Adipocyte (in vitro differentiated cells): ENCODE measurements at regions not wholly inside any gene's neighbourhood (a gene's known extent, or its start where the extent isn't known, plus 50 kb on each side); places are given as distances from the start of the nearest gene placed in this dataset.
"Not testable (repeated sequence)": the region's sequence is repeated elsewhere in the genome, so short reads cannot be mapped to it uniquely, and the experiment has no call there.

Experiments used
- DNase-seq: peaks from one replicate; pipeline ENCODE4 v3.0.0-alpha.2; 2015; ENCODE audit warnings: low read depth
- H3K27me3 ChIP-seq: replicated peaks from 2 replicates; pipeline ENCODE4 v1.7.0; 2013; ENCODE audit warnings: mild to moderate bottlenecking, low read length, moderate library complexity; ENCODE audit not compliant: control insufficient read depth, insufficient read depth
- H3K36me3 ChIP-seq: 2 replicates; pipeline ENCODE4 v1.7.0; 2013; ENCODE audit warnings: low read length, mild to moderate bottlenecking, moderate library complexity; ENCODE audit not compliant: control insufficient read depth, insufficient read depth, severe bottlenecking
- H3K4me1 ChIP-seq: 2 replicates; pipeline ENCODE4 v1.7.0; 2013; ENCODE audit warnings: mild to moderate bottlenecking, low read length, moderate library complexity; ENCODE audit not compliant: control insufficient read depth, insufficient read depth
- H3K4me3 ChIP-seq: 2 replicates; pipeline ENCODE4 v1.7.0; 2013; ENCODE audit warnings: mild to moderate bottlenecking, low read length, moderate library complexity
- H3K9ac ChIP-seq: 2 replicates; pipeline ENCODE4 v1.7.0; 2013; ENCODE audit warnings: mild to moderate bottlenecking, low read length, moderate library complexity
- H3K9me3 ChIP-seq: 2 replicates; pipeline ENCODE4 v1.7.0; 2013; ENCODE audit warnings: mild to moderate bottlenecking, low read length, moderate library complexity; ENCODE audit not compliant: control insufficient read depth

- no peaks in the 10 kb centered on the region for H3K36me3 ChIP-seq
- H3K4me3 ChIP-seq: no peak overlapping the region
- H3K27me3 ChIP-seq: no peaks in the 10 kb centered on the region
- no peak overlapping the region for H3K9ac ChIP-seq
- H3K9me3 ChIP-seq: no peaks in the 10 kb centered on the region
- H3K4me1 ChIP-seq: no peaks in the 10 kb centered on the region
- DNase-seq: no peak
These were observed 77.4 kb downstream of the MS4A13 start for GRCh38 chr11:60592601-60593000.

GRCh38 chr11:60594998-60595642 lies 79.9 kb downstream of the MS4A13 start:
- Histone ChIP-seq H3K4me1 (no peaks in the 10 kb centered on the region), H3K9ac (no peak overlapping the region), H3K4me3 (no peak overlapping the region), H3K27me3 (no peaks in the 10 kb centered on the region), H3K36me3 (no peaks in the 10 kb centered on the region), H3K9me3 (no peaks in the 10 kb centered on the region)
- no peak for DNase-seq

GRCh38 chr11:60607483-60607882 lies 91.9 kb upstream of the MS4A8 start:
- H3K9me3 ChIP-seq: no peaks in the 10 kb centered on the region
- H3K36me3 ChIP-seq: no peaks in the 10 kb centered on the region
- DNase-seq: no peak
- H3K9ac ChIP-seq: no peak overlapping the region
- no peaks in the 10 kb centered on the region for H3K4me1 ChIP-seq
- no peak overlapping the region for H3K4me3 ChIP-seq
- peaks cover 5% of the 10 kb centered on the region for H3K27me3 ChIP-seq

- Histone ChIP-seq H3K4me1 (no peaks in the 10 kb centered on the region), H3K9me3 (no peaks in the 10 kb centered on the region), H3K36me3 (no peaks in the 10 kb centered on the region), H3K9ac (no peak overlapping the region), H3K4me3 (no peak overlapping the region), H3K27me3 (peaks cover 5% of the 10 kb centered on the region)
- no peak for DNase-seq
These were observed 89.8 kb upstream of the MS4A8 start for GRCh38 chr11:60609632-60610031.

GRCh38 chr11:60610702-60611101 lies 88.7 kb upstream of the MS4A8 start:
- no peak for DNase-seq
- no peak overlapping the region for H3K4me3 ChIP-seq
- peaks cover 5% of the 10 kb centered on the region for H3K27me3 ChIP-seq
- no peaks in the 10 kb centered on the region for H3K4me1 ChIP-seq
- H3K9me3 ChIP-seq: no peaks in the 10 kb centered on the region
- no peaks in the 10 kb centered on the region for H3K36me3 ChIP-seq
- H3K9ac ChIP-seq: no peak overlapping the region

GRCh38 chr11:60615497-60615896 lies 83.9 kb upstream of the MS4A8 start:
- H3K9me3 ChIP-seq: no peaks in the 10 kb centered on the region
- H3K36me3 ChIP-seq: no peaks in the 10 kb centered on the region
- DNase-seq: no peak
- H3K4me3 ChIP-seq: no peak overlapping the region
- no peak overlapping the region for H3K9ac ChIP-seq
- H3K27me3 ChIP-seq: peaks cover 8% of the 10 kb centered on the region
- H3K4me1 ChIP-seq: no peaks in the 10 kb centered on the region

GRCh38 chr11:60621940-60622339 lies 77.5 kb upstream of the MS4A8 start:
- H3K4me3 ChIP-seq, H3K9me3 ChIP-seq, H3K36me3 ChIP-seq, H3K4me1 ChIP-seq, H3K9ac ChIP-seq, H3K27me3 ChIP-seq, DNase-seq: not testable (repeated sequence)

- not testable (repeated sequence) for H3K36me3 ChIP-seq, H3K9ac ChIP-seq, H3K9me3 ChIP-seq, H3K27me3 ChIP-seq, DNase-seq, H3K4me3 ChIP-seq, H3K4me1 ChIP-seq
These were observed 76.6 kb upstream of the MS4A8 start for GRCh38 chr11:60622776-60623175.

GRCh38 chr11:60625262-60625661 lies 74.2 kb upstream of the MS4A8 start:
- no peaks in the 10 kb centered on the region for H3K4me1 ChIP-seq
- DNase-seq: peak; percentile 32
- H3K9me3 ChIP-seq: no peaks in the 10 kb centered on the region
- H3K4me3 ChIP-seq: no peak overlapping the region
- no peaks in the 10 kb centered on the region for H3K27me3 ChIP-seq
- no peaks in the 10 kb centered on the region for H3K36me3 ChIP-seq
- no peak overlapping the region for H3K9ac ChIP-seq

- Histone ChIP-seq H3K4me3 (no peak overlapping the region), H3K9ac (no peak overlapping the region), H3K27me3 (no peaks in the 10 kb centered on the region), H3K4me1 (no peaks in the 10 kb centered on the region), H3K9me3 (no peaks in the 10 kb centered on the region), H3K36me3 (no peaks in the 10 kb centered on the region)
- DNase-seq: no peak
These were observed 70.0 kb upstream of the MS4A8 start for GRCh38 chr11:60629399-60629798.

- Histone ChIP-seq H3K36me3 (no peaks in the 10 kb centered on the region), H3K27me3 (no peaks in the 10 kb centered on the region), H3K9me3 (no peaks in the 10 kb centered on the region), H3K9ac (no peak overlapping the region), H3K4me3 (no peak overlapping the region), H3K4me1 (no peaks in the 10 kb centered on the region)
- no peak for DNase-seq
These were observed 67.5 kb upstream of the MS4A8 start for GRCh38 chr11:60631944-60632343.

GRCh38 chr11:60633645-60634044 lies 65.8 kb upstream of the MS4A8 start:
- H3K36me3 ChIP-seq: no peaks in the 10 kb centered on the region
- no peak overlapping the region for H3K4me3 ChIP-seq
- H3K9ac ChIP-seq: no peak overlapping the region
- DNase-seq: no peak
- H3K27me3 ChIP-seq: no peaks in the 10 kb centered on the region
- H3K4me1 ChIP-seq: no peaks in the 10 kb centered on the region
- H3K9me3 ChIP-seq: no peaks in the 10 kb centered on the region
